ENCODE measurements at regions not wholly inside any gene's neighbourhood (a gene's known extent, or its start where the extent isn't known, plus 50 kb on each side); places are given as distances from the start of the nearest gene placed in this dataset.
"Not testable (repeated sequence)": the region's sequence is repeated elsewhere in the genome, so short reads cannot be mapped to it uniquely, and the experiment has no call there.

DNA sequence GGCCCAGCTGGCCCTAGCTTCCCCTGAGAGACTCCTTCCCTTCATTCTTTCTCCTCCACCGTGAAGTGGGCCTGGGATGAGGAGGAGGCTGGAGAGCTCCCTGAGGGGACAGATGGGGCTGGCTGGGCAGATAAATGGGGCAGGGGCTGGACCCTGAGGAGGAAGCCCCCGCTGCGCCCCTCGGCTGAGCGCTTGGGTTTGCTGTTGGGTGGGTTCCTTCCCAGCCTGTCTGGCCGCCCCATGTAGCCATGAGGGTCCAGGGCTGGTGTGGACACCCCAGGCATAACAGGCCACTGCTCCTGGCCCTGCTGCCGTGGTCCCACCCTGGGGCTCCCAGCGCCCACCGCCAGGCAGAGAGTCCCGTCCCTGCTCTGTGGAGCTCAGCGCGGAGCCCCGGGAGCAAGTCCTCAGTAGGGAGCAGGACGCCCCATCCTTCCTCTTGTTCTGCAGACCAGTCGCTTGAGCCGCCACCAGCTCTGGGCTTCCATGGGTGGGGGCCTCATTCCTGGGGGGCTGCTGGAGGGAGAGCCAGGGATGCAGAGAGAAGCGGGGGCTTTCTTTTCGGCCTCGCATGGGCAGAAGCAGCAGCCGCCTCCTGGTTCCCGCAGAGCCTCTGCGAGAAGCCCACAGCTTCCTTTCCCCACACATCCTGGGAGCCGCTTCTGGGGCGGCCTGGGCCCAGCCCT, 266.4 kb upstream of the TCERG1L start:
- TF ChIP-seq, protein P1, sequence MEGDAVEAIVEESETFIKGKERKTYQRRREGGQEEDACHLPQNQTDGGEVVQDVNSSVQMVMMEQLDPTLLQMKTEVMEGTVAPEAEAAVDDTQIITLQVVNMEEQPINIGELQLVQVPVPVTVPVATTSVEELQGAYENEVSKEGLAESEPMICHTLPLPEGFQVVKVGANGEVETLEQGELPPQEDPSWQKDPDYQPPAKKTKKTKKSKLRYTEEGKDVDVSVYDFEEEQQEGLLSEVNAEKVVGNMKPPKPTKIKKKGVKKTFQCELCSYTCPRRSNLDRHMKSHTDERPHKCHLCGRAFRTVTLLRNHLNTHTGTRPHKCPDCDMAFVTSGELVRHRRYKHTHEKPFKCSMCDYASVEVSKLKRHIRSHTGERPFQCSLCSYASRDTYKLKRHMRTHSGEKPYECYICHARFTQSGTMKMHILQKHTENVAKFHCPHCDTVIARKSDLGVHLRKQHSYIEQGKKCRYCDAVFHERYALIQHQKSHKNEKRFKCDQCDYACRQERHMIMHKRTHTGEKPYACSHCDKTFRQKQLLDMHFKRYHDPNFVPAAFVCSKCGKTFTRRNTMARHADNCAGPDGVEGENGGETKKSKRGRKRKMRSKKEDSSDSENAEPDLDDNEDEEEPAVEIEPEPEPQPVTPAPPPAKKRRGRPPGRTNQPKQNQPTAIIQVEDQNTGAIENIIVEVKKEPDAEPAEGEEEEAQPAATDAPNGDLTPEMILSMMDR (IDR thresholded peaks at IDR 0.05; ENCODE audit: low read depth, low read length) = no peak
- TF ChIP-seq POLR2A (IDR thresholded peaks at IDR 0.05; ENCODE audit: extremely low read depth, insufficient read length) (no peak), MYC (IDR thresholded peaks at IDR 0.05; ENCODE audit: low read depth, low read length) (no peak)
- TF ChIP-seq, protein P2, sequence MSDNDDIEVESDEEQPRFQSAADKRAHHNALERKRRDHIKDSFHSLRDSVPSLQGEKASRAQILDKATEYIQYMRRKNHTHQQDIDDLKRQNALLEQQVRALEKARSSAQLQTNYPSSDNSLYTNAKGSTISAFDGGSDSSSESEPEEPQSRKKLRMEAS (IDR thresholded peaks at IDR 0.05; ENCODE audit: low read depth, low read length) = no peak
- DNase-seq (ENCODE audit: low read depth) = no peak
- H3K4me3 ChIP-seq (ENCODE audit: low read depth, low read length) = no peak overlapping the region

DNA sequence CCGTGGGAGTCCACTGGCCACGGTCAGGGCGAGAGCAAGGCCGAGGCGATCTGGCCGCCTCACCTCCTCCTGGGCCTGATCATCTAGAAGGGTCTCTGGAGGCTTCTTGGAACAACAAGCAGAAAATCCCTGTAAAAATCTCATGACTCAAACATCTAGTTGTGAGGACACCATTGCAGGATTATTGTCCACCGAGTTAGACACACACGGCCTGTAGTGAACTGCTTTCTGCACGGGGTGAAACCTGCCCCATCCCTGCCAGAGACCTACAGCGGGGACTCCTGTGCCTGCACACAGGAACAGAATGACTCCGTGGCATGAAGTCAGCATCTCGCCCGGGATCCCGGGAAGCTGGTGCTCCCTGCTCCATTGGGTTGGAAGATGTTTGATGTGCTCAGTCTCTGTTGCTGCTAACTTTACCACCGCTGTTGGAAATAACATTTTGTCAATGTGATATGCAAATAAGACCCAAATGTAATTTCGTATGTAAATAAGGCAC, 267.0 kb upstream of the TCERG1L start:
- H3K4me3 ChIP-seq (ENCODE audit: low read depth, low read length) = no peak overlapping the region
- DNase-seq (ENCODE audit: low read depth) = no peak
- TF ChIP-seq, protein P2 (IDR thresholded peaks at IDR 0.05; ENCODE audit: low read depth, low read length) = no peak
- TF ChIP-seq, protein P1 (IDR thresholded peaks at IDR 0.05; ENCODE audit: low read depth, low read length) = no peak
- TF ChIP-seq MYC (IDR thresholded peaks at IDR 0.05; ENCODE audit: low read depth, low read length) (no peak), POLR2A (IDR thresholded peaks at IDR 0.05; ENCODE audit: extremely low read depth, insufficient read length) (no peak)

DNA sequence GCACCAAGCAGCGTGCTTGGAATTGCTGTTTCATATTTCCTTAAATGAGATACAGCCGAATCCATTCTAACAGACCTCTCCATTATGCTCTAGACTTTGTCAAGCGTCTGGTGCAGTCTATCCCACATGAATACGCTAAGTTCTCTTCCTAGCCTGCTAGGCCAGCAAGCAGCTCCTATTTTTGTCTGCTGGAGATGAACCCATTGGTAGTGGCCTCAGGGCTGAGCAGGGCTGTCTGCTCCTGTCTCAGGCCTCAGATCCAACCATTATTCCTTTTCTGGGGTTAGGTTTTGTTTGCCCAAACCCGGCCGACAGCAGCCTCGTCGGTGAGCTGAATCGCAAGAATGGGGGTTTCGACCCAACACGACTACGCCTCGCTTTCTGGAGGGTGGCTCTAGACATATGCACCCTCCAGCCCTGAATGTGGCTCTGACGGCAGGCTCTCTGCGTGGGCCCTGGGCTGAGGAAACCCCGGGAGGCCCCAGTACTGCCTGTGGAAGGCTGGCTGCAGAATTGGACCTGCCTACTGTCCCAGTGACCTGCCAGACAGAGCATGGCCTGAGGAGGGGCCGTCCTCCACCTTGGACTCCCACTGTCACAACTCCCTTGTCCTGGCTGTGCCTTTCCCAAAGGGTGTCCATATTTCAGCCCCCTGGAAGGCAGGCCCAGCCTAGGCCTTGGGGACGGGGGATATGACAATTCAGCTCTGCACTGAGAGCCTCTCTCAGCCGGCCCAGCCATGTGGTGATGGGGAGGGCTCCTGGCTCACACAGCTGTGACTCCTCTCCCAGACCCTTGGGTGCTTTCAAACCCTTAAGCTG, 267.9 kb upstream of the TCERG1L start:
- no peak for DNase-seq (ENCODE audit: low read depth)

DNA sequence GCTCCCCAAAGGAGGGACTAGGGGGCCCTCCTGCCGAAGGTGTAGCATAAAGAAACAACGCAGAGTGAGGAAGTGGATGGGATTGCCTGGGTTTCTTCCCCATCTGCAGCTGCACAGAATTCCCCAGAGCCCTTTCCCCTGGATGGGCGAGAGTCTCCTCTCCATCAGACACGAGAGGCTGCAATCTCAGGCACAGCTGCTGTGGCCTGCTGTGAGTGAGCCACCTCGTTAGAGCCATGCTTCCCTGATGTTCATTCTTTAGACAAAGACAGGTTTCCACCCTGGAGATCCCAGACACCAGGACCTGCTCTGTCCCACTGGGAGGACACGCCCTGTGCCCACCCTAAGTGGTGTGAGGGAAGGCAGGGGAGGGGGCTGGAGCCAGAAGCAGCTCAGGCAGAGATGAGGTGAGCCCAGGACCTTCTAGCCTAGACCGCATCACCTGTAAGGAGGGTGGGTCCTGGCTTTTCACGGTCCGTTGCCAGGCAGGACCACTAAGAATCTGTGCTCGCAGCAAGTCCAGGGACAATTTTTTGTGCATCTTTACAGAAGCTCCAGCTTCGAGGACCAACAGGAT, 268.6 kb upstream of the TCERG1L start:
- H3K4me3 ChIP-seq (ENCODE audit: low read depth, low read length) = no peak overlapping the region
- TF ChIP-seq, protein P2 (IDR thresholded peaks at IDR 0.05; ENCODE audit: low read depth, low read length) = no peak
- TF ChIP-seq, protein P1 (IDR thresholded peaks at IDR 0.05; ENCODE audit: low read depth, low read length) = no peak
- no peak for TF ChIP-seq POLR2A (IDR thresholded peaks at IDR 0.05; ENCODE audit: extremely low read depth, insufficient read length)
- no peak for TF ChIP-seq MYC (IDR thresholded peaks at IDR 0.05; ENCODE audit: low read depth, low read length)
- no peak for DNase-seq (ENCODE audit: low read depth)

More for the DNA sequence above, 267.9 kb upstream of the TCERG1L start:
- TF ChIP-seq, protein P2 (IDR thresholded peaks at IDR 0.05; ENCODE audit: low read depth, low read length) = no peak
- TF ChIP-seq MYC (IDR thresholded peaks at IDR 0.05; ENCODE audit: low read depth, low read length) = no peak
- no peak for TF ChIP-seq POLR2A (IDR thresholded peaks at IDR 0.05; ENCODE audit: extremely low read depth, insufficient read length)
- TF ChIP-seq, protein P1 (IDR thresholded peaks at IDR 0.05; ENCODE audit: low read depth, low read length) = no peak
- no peak overlapping the region for H3K4me3 ChIP-seq (ENCODE audit: low read depth, low read length)

DNA sequence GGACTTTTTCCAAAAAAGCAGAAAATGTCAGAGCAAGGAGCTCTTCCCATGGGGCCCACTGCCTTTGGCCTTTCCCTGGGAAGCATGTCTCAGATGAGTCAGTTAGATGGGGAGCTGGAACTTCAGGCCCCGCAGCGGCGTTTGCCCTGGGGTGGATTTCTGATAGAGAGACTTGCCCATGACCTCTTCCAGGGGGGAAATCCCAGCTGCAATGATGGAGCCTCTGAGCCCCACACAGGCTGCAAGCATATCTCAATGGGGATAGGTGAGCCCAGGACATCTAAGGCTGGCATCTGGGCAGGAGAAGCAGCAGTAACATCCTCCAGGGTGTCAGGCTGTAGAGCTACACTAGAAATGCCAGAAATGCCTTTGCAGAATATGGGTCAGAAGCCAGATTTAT, 269.2 kb upstream of the TCERG1L start:
- DNase-seq (ENCODE audit: low read depth) = no peak
- TF ChIP-seq POLR2A (IDR thresholded peaks at IDR 0.05; ENCODE audit: extremely low read depth, insufficient read length) (no peak), MYC (IDR thresholded peaks at IDR 0.05; ENCODE audit: low read depth, low read length) (no peak)
- TF ChIP-seq, protein P1 (IDR thresholded peaks at IDR 0.05; ENCODE audit: low read depth, low read length) = no peak
- TF ChIP-seq, protein P2 (IDR thresholded peaks at IDR 0.05; ENCODE audit: low read depth, low read length) = no peak
- H3K4me3 ChIP-seq (ENCODE audit: low read depth, low read length) = no peak overlapping the region

DNA sequence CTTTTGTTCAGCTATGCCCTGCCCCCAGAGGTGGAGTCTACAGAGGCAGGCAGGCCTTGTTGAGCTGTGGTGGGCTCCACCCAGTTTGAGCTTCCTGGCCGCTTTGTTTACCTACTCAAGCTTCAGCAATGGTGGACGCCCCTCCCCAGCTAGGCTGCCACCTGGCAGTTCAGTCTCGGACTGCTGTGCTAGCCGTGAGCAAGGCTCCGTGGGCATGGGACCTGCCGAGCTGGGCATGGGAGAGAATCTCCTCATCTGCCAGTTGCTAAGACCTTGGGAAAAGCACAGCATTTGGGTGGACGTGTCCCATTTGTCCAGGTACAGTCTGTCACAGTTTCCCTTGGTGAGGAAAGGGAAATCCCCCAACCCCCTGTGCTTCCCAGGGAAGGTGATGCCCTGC, 270.0 kb upstream of the TCERG1L start:
- H3K4me3 ChIP-seq (ENCODE audit: low read depth, low read length); DNase-seq (ENCODE audit: low read depth): not testable (repeated sequence)

Data from NB4 (cell line).